Lower lobe of right lung (tissue), 2 donors: ENCODE measurements at regions not wholly inside any gene's neighbourhood (a gene's known extent, or its start where the extent isn't known, plus 50 kb on each side); places are given as distances from the start of the nearest gene placed in this dataset.

ENCODE experiments used
- ATAC-seq, 2 donors: fragments of 200-7000 bp; cut with Tn5 transposase; one replicate each; pipeline ENCODE4 v1.9.1; 2020 to 2022; ENCODE audit warnings: mild to moderate bottlenecking in 2 of 2, moderate library complexity in 2 of 2
- DNase-seq: peaks from one replicate; pipeline ENCODE4 v3.0.0-alpha.2; 2020
- H3K27ac ChIP-seq: fragments of 200-600 bp; one replicate; pipeline ENCODE4 v1.8.0; 2022
- H3K27me3 ChIP-seq: fragments of 200-600 bp; one replicate; pipeline ENCODE4 v1.8.0; 2022; ENCODE audit warnings: low read depth
- H3K36me3 ChIP-seq: fragments of 200-600 bp; one replicate; pipeline ENCODE4 v1.8.0; 2022; ENCODE audit warnings: mild to moderate bottlenecking
- H3K4me1 ChIP-seq: fragments of 200-600 bp; one replicate; pipeline ENCODE4 v1.8.0; 2022
- H3K4me3 ChIP-seq: fragments of 200-600 bp; one replicate; pipeline ENCODE4 v1.8.0; 2022; ENCODE audit warnings: mild to moderate bottlenecking
- H3K9me3 ChIP-seq: fragments of 200-600 bp; one replicate; pipeline ENCODE4 v1.8.0; 2022
- intact Hi-C: fragments of 100-400 bp; cut with DNase I; formaldehyde crosslinking; loops from one replicate; pipeline ENCODE4 v1.11.0; 2022
- TF ChIP-seq, protein P1 (sequence below): fragments of 200-600 bp; IDR thresholded peaks from one replicate; pipeline ENCODE4 v1.8.0; 2022; ENCODE audit warnings: antibody characterized with exemption, mild to moderate bottlenecking
- donor health status: DM: no; HTN: yes; CAD: no; lungs with severe emphysema.

DNA sequence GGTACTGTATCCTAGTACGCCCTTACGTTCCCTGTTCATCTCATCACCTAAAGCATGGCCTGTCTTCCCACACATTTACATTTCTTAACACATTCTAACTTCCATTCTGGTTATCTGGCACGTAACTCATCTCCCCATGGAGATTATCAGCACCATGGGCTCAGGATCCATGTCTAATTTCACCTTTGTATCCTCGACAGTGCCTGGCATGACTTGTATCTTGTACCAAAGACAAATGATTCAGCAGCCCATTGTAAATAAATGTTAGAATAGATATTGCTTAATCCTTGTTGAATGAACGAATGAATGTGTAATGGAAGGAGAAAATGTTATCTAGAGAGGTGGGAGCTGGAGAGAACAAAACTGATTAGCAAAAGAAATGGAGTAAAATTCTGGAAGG, 69.7 kb upstream of the TPM1 start:
- ATAC-seq (no peak), DNase-seq (no peak)
- Histone ChIP-seq H3K4me1 (no peaks in the 10 kb centered on the region), H3K27me3 (no peaks in the 10 kb centered on the region), H3K4me3 (no peak overlapping the region), H3K9me3 (no peaks in the 10 kb centered on the region), H3K27ac (no peak overlapping the region), H3K36me3 (no peaks in the 10 kb centered on the region)
- intact Hi-C loops: no loop called here
- TF ChIP-seq, protein P1, sequence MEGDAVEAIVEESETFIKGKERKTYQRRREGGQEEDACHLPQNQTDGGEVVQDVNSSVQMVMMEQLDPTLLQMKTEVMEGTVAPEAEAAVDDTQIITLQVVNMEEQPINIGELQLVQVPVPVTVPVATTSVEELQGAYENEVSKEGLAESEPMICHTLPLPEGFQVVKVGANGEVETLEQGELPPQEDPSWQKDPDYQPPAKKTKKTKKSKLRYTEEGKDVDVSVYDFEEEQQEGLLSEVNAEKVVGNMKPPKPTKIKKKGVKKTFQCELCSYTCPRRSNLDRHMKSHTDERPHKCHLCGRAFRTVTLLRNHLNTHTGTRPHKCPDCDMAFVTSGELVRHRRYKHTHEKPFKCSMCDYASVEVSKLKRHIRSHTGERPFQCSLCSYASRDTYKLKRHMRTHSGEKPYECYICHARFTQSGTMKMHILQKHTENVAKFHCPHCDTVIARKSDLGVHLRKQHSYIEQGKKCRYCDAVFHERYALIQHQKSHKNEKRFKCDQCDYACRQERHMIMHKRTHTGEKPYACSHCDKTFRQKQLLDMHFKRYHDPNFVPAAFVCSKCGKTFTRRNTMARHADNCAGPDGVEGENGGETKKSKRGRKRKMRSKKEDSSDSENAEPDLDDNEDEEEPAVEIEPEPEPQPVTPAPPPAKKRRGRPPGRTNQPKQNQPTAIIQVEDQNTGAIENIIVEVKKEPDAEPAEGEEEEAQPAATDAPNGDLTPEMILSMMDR: no peak

DNA sequence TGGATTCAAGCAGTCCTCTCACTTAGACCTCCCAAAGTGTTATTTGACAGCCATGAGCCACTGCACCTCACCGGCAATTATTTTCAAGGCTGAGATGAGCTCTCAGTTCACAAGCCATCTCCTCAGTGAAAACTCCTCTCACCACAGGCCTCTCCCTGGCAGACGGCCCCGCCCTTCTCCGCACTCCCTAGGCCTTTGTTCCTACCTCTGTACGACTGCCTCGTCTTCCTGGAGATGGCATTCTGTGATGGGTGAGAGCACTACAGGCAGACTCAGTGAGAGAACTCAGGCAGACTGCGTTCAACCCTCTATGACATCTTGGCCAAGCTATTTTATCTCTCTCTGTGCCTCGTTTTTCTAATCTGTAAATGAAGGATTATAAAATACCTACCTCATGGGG, 67.0 kb upstream of the TPM1 start:
- no peaks in the 10 kb centered on the region for H3K27me3 ChIP-seq
- intact Hi-C loops: no loop called here
- TF ChIP-seq, protein P1: no peak
- H3K36me3 ChIP-seq: no peaks in the 10 kb centered on the region
- ATAC-seq (no peak), DNase-seq (no peak)
- H3K4me3 ChIP-seq: no peak overlapping the region
- no peaks in the 10 kb centered on the region for H3K9me3 ChIP-seq
- H3K27ac ChIP-seq: no peak overlapping the region
- no peaks in the 10 kb centered on the region for H3K4me1 ChIP-seq

DNA sequence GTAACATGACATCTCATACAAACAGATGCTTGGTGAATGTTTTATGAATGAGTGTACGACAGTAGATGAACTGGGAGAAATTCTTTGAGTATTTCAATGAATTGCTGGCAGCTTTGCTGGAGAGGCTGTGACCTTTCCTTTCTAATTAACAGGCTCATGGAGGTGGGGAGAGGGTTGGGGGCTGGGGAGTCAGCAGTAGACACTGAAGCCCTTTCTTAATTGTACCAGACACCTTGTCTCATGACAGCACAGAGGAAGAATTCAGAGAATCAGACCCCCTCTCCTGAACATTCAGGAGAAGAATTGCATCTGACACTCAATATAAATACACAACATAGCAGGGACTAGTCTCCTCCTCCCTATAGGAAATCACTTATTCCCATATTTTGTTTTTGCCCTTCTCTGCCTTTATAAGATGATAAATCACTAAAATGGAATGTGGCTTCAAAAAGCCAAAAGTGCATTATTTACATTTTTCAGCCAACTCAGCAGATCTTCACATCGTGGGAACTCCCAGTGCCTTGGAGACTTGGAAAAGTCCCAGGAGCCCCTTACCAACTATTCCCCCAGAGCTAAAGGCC, 66.2 kb upstream of the TPM1 start:
- H3K27ac ChIP-seq: no peak overlapping the region
- no peaks in the 10 kb centered on the region for H3K36me3 ChIP-seq
- H3K4me1 ChIP-seq: no peaks in the 10 kb centered on the region
- intact Hi-C loops: no loop called here
- H3K27me3 ChIP-seq: no peaks in the 10 kb centered on the region
- DNase-seq (no peak), ATAC-seq (no peak)
- H3K4me3 ChIP-seq: no peak overlapping the region
- TF ChIP-seq, protein P1: no peak
- H3K9me3 ChIP-seq: no peaks in the 10 kb centered on the region

DNA sequence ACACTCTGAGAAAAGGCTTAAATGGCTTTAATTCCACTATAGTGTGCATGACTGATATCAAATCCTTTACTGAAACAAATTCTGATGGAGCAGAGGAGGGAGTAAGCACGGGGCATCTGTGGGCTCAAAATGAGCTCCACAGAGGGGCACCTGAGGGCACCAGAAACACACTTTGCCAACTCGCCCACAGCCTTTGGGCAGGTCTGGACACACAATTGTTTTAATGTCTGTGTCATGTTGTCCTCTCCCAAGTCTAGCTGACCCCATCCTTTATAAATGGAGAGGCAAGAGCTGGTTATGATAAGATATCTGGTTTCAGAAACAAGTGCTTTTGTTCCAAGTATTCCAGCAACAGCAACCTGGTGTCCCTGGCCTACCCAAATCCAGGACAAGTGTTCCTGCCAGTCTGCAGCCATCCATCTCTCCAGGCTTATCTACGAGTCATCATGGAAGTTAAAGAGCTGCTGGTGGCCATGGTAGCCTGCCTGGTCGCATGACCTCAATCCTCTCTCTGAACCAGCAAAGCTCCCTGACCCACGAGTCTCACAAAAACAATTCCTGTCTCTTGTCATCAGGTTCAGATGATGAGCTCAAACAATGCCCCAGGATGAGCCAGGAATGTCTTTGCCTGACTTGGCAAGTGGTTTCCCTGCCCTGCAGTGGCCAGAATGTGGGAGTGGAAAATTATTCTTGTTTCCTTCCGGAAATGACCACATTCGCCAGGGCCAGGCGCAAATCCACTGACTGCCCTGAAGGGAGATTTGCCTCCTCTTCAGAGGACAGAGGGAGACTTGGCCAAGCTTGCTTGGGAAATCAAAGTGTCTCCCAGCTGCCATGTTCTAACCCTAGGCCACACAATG, 64.4 kb upstream of the TPM1 start:
- no peak for DNase-seq
- Histone ChIP-seq H3K4me1 (no peaks in the 10 kb centered on the region), H3K27me3 (no peaks in the 10 kb centered on the region), H3K36me3 (no peaks in the 10 kb centered on the region), H3K27ac (no peak overlapping the region), H3K4me3 (no peak overlapping the region), H3K9me3 (no peaks in the 10 kb centered on the region)
- no peak for ATAC-seq
- TF ChIP-seq, protein P1: no peak
- intact Hi-C loops: no loop called here

DNA sequence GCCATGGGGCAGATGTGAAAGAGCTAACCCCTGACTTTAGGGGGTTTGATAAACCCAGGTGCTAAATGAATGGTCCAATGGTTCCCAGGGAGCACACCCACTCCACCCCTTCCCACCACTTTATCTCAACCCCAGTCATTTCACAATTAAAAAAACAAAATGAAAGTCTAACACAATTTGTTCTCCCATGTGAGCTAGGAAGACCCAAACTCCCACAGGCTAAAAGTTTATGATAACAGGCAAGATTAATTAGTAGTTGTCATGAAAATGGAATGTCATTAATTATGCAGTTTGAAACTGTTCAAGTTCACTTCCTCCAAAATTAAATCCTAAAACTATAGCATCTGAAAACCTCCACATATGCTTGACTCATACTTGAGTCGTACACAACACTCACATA, 63.3 kb upstream of the TPM1 start:
- no peaks in the 10 kb centered on the region for H3K4me1 ChIP-seq
- TF ChIP-seq, protein P1: no peak
- intact Hi-C loops: no loop called here
- H3K4me3 ChIP-seq: no peak overlapping the region
- ATAC-seq (no peak), DNase-seq (no peak)
- no peaks in the 10 kb centered on the region for H3K9me3 ChIP-seq
- no peaks in the 10 kb centered on the region for H3K36me3 ChIP-seq
- no peak overlapping the region for H3K27ac ChIP-seq
- H3K27me3 ChIP-seq: no peaks in the 10 kb centered on the region
